ENCODE measurements at regions not wholly inside any gene's neighbourhood (a gene's known extent, or its start where the extent isn't known, plus 50 kb on each side); places are given as distances from the start of the nearest gene placed in this dataset.

- TF ChIP-seq CTCF (IDR thresholded peaks at IDR 0.05) (no peak), POLR2A (IDR thresholded peaks at IDR 0.05) (no peak)
These were observed 636.1 kb downstream of the KCNH5 start for GRCh38 chr14:62409169-62409568.

All from body of pancreas (tissue), 4 donors.